ENCODE measurements at regions not wholly inside any gene's neighbourhood (a gene's known extent, or its start where the extent isn't known, plus 50 kb on each side); places are given as distances from the start of the nearest gene placed in this dataset.

- H3K27me3 Mint-ChIP-seq (ENCODE audit: low read depth): no peaks in the 10 kb centered on the region
Measured at GRCh38 chrX:8869812-8870211, 68.6 kb upstream of the FAM9A start.

DNA sequence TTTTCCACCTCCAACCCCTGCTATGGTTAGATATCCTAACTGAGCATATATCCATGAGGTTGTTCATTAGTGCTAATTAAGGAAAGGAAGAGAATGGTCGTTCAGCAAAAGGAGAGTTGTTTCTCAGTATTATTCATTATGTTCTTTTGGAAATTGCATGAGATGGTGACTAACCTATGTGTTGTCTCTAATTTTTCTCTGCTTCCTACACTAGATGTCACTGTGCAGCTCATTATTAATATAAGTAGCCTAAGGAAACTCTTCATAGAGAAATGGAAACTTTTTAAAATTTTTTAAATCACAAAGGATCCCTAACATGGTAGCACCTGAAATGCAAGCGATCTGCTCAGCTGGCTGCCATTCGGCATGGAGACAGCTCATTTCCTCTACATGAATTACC is 67.7 kb upstream of the FAM9A start:
- Mint-ChIP-seq H3K4me3 (no peak overlapping the region), H3K27ac (no peak overlapping the region), H3K4me1 (peaks cover 2% of the 10 kb centered on the region), H3K36me3 (no peaks in the 10 kb centered on the region), H3K9me3 (peaks cover 7% of the 10 kb centered on the region), H3K27me3 (ENCODE audit: low read depth) (no peaks in the 10 kb centered on the region)
- no peak for TF ChIP-seq CTCF (IDR thresholded peaks at IDR 0.05; ENCODE audit: unreplicated experiment)
- no peak for DNase-seq (ENCODE audit: low spot score in 2 of 2, unreplicated experiment in 2 of 2)

More at GRCh38 chrX:8869812-8870211, 68.6 kb upstream of the FAM9A start:
- Mint-ChIP-seq H3K27ac (no peak overlapping the region), H3K36me3 (no peaks in the 10 kb centered on the region), H3K9me3 (peaks cover 10% of the 10 kb centered on the region), H3K4me3 (no peak overlapping the region), H3K4me1 (no peaks in the 10 kb centered on the region)
- no peak for DNase-seq (ENCODE audit: low spot score in 2 of 2, unreplicated experiment in 2 of 2)
- no peak for TF ChIP-seq CTCF (IDR thresholded peaks at IDR 0.05; ENCODE audit: unreplicated experiment)

DNA sequence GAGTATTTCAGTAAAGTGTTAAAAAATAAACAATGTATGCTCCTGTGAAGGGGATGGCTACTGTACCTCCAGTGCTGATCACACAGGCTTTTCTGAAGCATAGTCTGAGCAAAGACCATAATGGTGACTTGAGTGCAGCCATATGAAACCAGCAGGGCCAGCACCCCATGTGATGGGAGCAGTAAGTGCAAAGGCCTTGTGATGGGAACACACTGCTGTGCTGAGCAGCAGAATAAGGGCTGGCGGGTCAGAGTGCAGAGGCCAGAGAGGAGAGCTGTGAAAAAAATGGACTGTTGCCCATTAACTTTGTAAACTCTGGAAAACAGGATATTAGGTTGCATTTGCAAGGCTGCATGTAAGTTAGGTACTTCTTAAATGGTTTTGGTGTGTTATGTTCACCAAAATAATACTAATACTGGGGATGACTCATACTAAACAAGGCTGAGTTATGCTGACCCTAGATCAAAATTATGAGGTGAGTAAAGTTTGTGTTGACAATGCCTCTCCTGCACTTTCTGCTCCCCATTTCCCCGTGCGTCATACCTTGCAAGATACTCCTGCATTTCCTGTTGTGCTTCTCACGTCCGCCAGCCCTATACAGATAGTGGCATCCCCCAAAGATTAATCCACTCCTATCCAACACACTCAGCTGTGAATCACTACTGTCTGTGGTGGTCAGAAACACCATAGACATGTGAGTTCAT is 67.0 kb upstream of the FAM9A start:
- Mint-ChIP-seq H3K36me3 (no peaks in the 10 kb centered on the region), H3K27ac (no peak overlapping the region), H3K4me3 (no peak overlapping the region), H3K27me3 (ENCODE audit: low read depth) (no peaks in the 10 kb centered on the region), H3K9me3 (peaks cover 3% of the 10 kb centered on the region), H3K4me1 (peaks cover 2% of the 10 kb centered on the region)
- DNase-seq (ENCODE audit: low spot score in 2 of 2, unreplicated experiment in 2 of 2): no peak
- no peak for TF ChIP-seq CTCF (IDR thresholded peaks at IDR 0.05; ENCODE audit: unreplicated experiment)

DNA sequence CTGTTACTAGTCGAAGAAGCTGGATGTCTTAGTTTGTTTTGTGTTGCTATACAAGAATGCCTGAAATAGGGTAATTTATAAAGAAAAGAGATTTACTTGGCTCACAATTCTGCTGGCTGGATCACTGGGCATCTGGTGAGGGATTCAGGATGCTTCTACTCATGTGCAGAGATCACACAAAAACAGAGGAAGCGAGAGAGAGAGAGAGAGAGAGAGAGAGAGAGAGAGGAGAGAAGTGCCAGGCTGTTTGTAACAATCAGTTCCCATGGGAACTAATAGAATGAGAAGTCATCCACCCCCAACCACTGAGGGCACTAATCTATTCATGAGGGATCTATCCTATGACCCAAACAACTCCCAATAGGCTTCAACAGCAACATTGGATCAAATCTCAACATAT is 66.2 kb upstream of the FAM9A start:
- H3K36me3 Mint-ChIP-seq: no peaks in the 10 kb centered on the region
- H3K27me3 Mint-ChIP-seq (ENCODE audit: low read depth): no peaks in the 10 kb centered on the region
- H3K9me3 Mint-ChIP-seq: peaks cover 3% of the 10 kb centered on the region
- peaks cover 2% of the 10 kb centered on the region for H3K4me1 Mint-ChIP-seq
- no peak for DNase-seq (ENCODE audit: low spot score in 2 of 2, unreplicated experiment in 2 of 2)
- TF ChIP-seq CTCF (IDR thresholded peaks at IDR 0.05; ENCODE audit: unreplicated experiment): no peak
- H3K4me3 Mint-ChIP-seq: no peak overlapping the region
- no peak overlapping the region for H3K27ac Mint-ChIP-seq

GRCh38 chrX:8864161-8864560 is 63.0 kb upstream of the FAM9A start:
- Mint-ChIP-seq H3K27me3 (ENCODE audit: low read depth) (peaks cover 14% of the 10 kb centered on the region), H3K27ac (no peak overlapping the region), H3K36me3 (no peaks in the 10 kb centered on the region), H3K4me3 (no peak overlapping the region), H3K9me3 (peaks cover 3% of the 10 kb centered on the region), H3K4me1 (peaks cover 2% of the 10 kb centered on the region)
- no peak for DNase-seq (ENCODE audit: low spot score in 2 of 2, unreplicated experiment in 2 of 2)
- no peak for TF ChIP-seq CTCF (IDR thresholded peaks at IDR 0.05; ENCODE audit: unreplicated experiment)

Measured in mesothelial cell of epicardium (in vitro differentiated cells).